Kidney epithelial cell (primary cell): ENCODE measurements at regions not wholly inside any gene's neighbourhood (a gene's known extent, or its start where the extent isn't known, plus 50 kb on each side); places are given as distances from the start of the nearest gene placed in this dataset.

Source experiments
- DNase-seq: peaks from one replicate; pipeline ENCODE4 v3.0.0-alpha.2; 2010; ENCODE audit warnings: low read depth
- H3K27me3 ChIP-seq: 2 replicates; pipeline ENCODE4 v1.6.0; 2011; ENCODE audit warnings: low read length; ENCODE audit not compliant: control insufficient read depth, insufficient read depth
- H3K36me3 ChIP-seq: 2 replicates; pipeline ENCODE4 v1.5.1; 2011; ENCODE audit warnings: low read length; ENCODE audit not compliant: control insufficient read depth, insufficient read depth
- H3K4me3 ChIP-seq: 2 replicates; pipeline ENCODE4 v1.5.1; 2011; ENCODE audit warnings: low read depth, mild to moderate bottlenecking, control low read depth, low read length
- TF ChIP-seq, protein P1 (sequence below): IDR thresholded peaks from 2 replicates; pipeline ENCODE4 v1.5.1; 2011; ENCODE audit warnings: mild to moderate bottlenecking, moderate library complexity, low read length, control low read depth, inconsistent platforms; ENCODE audit not compliant: insufficient read depth, poor library complexity, severe bottlenecking

DNA sequence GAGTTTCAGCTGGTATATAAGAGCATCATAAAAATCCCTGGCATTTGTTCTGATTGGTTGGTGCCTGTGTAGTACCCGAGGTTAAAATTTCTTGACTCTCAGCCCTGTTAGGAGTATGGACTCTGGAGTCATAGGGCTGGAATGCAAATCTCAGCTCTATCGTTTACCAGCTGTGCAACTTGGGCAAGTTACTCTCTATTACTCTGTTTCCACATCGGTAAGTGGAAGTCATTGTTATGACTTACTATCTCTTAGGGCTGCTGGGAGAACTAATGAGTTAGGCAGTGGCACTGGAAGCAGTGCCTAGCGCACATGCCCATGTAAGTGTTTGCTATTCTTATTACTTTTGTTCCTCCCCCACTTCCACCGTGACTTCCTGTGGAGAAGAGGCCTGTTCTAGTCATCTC lies 141.6 kb downstream of the BOD1 start:
- no peaks in the 10 kb centered on the region for H3K36me3 ChIP-seq
- H3K27me3 ChIP-seq, result no peaks in the 10 kb centered on the region
- no peak for DNase-seq
- H3K4me3 ChIP-seq, result no peak overlapping the region
- TF ChIP-seq, protein P1, sequence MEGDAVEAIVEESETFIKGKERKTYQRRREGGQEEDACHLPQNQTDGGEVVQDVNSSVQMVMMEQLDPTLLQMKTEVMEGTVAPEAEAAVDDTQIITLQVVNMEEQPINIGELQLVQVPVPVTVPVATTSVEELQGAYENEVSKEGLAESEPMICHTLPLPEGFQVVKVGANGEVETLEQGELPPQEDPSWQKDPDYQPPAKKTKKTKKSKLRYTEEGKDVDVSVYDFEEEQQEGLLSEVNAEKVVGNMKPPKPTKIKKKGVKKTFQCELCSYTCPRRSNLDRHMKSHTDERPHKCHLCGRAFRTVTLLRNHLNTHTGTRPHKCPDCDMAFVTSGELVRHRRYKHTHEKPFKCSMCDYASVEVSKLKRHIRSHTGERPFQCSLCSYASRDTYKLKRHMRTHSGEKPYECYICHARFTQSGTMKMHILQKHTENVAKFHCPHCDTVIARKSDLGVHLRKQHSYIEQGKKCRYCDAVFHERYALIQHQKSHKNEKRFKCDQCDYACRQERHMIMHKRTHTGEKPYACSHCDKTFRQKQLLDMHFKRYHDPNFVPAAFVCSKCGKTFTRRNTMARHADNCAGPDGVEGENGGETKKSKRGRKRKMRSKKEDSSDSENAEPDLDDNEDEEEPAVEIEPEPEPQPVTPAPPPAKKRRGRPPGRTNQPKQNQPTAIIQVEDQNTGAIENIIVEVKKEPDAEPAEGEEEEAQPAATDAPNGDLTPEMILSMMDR, result no peak

- Histone ChIP-seq H3K27me3 (no peaks in the 10 kb centered on the region), H3K36me3 (no peaks in the 10 kb centered on the region)
- DNase-seq, result no peak
Measured at GRCh38 chr5:173473288-173473687, 143.2 kb downstream of the BOD1 start.

DNA sequence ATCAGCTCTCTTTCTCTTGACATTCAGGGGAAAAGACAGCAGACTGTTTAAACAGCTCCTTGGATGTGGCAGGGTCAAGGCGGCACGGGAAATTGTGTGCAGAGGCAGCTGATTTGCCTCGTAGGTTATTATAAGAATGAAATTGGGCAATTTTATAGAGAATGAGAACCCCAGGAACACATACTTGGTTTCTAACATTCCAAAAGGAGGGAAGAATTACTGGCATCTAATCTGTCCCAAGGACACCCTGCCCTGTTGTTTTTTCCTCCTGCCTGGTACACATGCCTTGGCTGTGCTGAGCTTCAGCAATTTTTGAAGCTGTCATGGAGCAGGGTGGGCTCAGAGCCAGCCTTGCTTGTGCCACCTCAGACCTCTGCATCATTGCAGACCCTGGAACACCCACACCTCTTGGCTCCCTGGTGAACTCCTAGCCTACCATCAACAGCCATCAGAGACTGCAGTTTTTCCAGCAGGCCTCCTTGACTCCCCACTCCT lies 143.6 kb downstream of the BOD1 start:
- TF ChIP-seq, protein P1, result no peak
- Histone ChIP-seq H3K36me3 (no peaks in the 10 kb centered on the region), H3K4me3 (no peak overlapping the region), H3K27me3 (no peaks in the 10 kb centered on the region)
- DNase-seq, result no peak

More at GRCh38 chr5:173473288-173473687, 143.2 kb downstream of the BOD1 start:
- H3K4me3 ChIP-seq, result no peak overlapping the region
- TF ChIP-seq, protein P1, result no peak

GRCh38 chr5:173472164-173472563 lies 143.9 kb upstream of the STC2 start:
- DNase-seq, result peak; percentile 83
- Histone ChIP-seq H3K4me3 (no peak overlapping the region), H3K36me3 (no peaks in the 10 kb centered on the region), H3K27me3 (no peaks in the 10 kb centered on the region)
- TF ChIP-seq, protein P1, result no peak

GRCh38 chr5:173468821-173469251 lies 140.6 kb upstream of the STC2 start:
- H3K36me3 ChIP-seq, result no peaks in the 10 kb centered on the region
- H3K4me3 ChIP-seq, result no peak overlapping the region
- H3K27me3 ChIP-seq, result no peaks in the 10 kb centered on the region
- no peak for DNase-seq
- TF ChIP-seq, protein P1, result no peak

- H3K36me3 ChIP-seq, result no peaks in the 10 kb centered on the region
- H3K27me3 ChIP-seq, result no peaks in the 10 kb centered on the region
- H3K4me3 ChIP-seq, result no peak overlapping the region
- no peak for DNase-seq
- TF ChIP-seq, protein P1, result no peak
Measured at GRCh38 chr5:173466227-173466626, 138.0 kb upstream of the STC2 start.
